Glutamatergic neuron (in vitro differentiated cells): ENCODE measurements at regions not wholly inside any gene's neighbourhood (a gene's known extent, or its start where the extent isn't known, plus 50 kb on each side); places are given as distances from the start of the nearest gene placed in this dataset.

ENCODE experiments used
- DNase-seq: peaks from one replicate; pipeline ENCODE4 v3.0.0; 2022
- H3K27ac Mint-ChIP-seq: one replicate; pipeline ENCODE4 v1.8.0; 2020; ENCODE audit warnings: mild to moderate bottlenecking, mixed read lengths, inconsistent platforms; ENCODE audit not compliant: unreplicated experiment
- H3K27me3 Mint-ChIP-seq: one replicate; pipeline ENCODE4 v1.8.0; 2020; ENCODE audit warnings: mild to moderate bottlenecking, moderate library complexity, mixed read lengths, inconsistent platforms; ENCODE audit not compliant: unreplicated experiment
- H3K36me3 Mint-ChIP-seq: one replicate; pipeline ENCODE4 v1.8.0; 2020; ENCODE audit warnings: mild to moderate bottlenecking, mixed read lengths, inconsistent platforms; ENCODE audit not compliant: unreplicated experiment
- H3K4me1 Mint-ChIP-seq: one replicate; pipeline ENCODE4 v1.8.0; 2020; ENCODE audit warnings: mild to moderate bottlenecking, low read depth, mixed read lengths, inconsistent platforms; ENCODE audit not compliant: unreplicated experiment
- H3K4me3 Mint-ChIP-seq: one replicate; pipeline ENCODE4 v1.8.0; 2020; ENCODE audit warnings: mild to moderate bottlenecking, mixed read lengths, inconsistent platforms; ENCODE audit not compliant: unreplicated experiment
- H3K9me3 Mint-ChIP-seq: one replicate; pipeline ENCODE4 v1.8.0; 2020; ENCODE audit warnings: mild to moderate bottlenecking, moderate library complexity, mixed read lengths, inconsistent platforms; ENCODE audit not compliant: unreplicated experiment
- CTCF ChIP-seq: fragments of 200-600 bp; sonication (generic); IDR thresholded peaks from one replicate; pipeline ENCODE4 v1.5.0; 2021; ENCODE audit not compliant: partially characterized antibody, unreplicated experiment

- TF ChIP-seq CTCF = no peak
- Mint-ChIP-seq H3K9me3 (no peaks in the 10 kb centered on the region), H3K4me3 (no peak overlapping the region), H3K27ac (no peak overlapping the region), H3K4me1 (no peaks in the 10 kb centered on the region), H3K36me3 (peaks cover 3% of the 10 kb centered on the region), H3K27me3 (no peaks in the 10 kb centered on the region)
- DNase-seq = no peak
These were observed 371.2 kb upstream of the THBS1 start for GRCh38 chr15:39209548-39210211.

- DNase-seq = no peak
- no peaks in the 10 kb centered on the region for H3K9me3 Mint-ChIP-seq
- no peak overlapping the region for H3K4me3 Mint-ChIP-seq
- no peaks in the 10 kb centered on the region for H3K27me3 Mint-ChIP-seq
- no peak for TF ChIP-seq CTCF
- no peak overlapping the region for H3K27ac Mint-ChIP-seq
- H3K4me1 Mint-ChIP-seq = no peaks in the 10 kb centered on the region
- H3K36me3 Mint-ChIP-seq = peaks cover 3% of the 10 kb centered on the region
These were observed 369.5 kb upstream of the THBS1 start for GRCh38 chr15:39211108-39211979.

- Mint-ChIP-seq H3K36me3 (peaks cover 3% of the 10 kb centered on the region), H3K27me3 (no peaks in the 10 kb centered on the region), H3K4me1 (no peaks in the 10 kb centered on the region), H3K4me3 (no peak overlapping the region), H3K27ac (no peak overlapping the region), H3K9me3 (no peaks in the 10 kb centered on the region)
- no peak for DNase-seq
- no peak for TF ChIP-seq CTCF
These were observed 367.5 kb upstream of the THBS1 start for GRCh38 chr15:39213385-39213840.

GRCh38 chr15:39215015-39215414 lies 365.9 kb upstream of the THBS1 start:
- no peak overlapping the region for H3K4me3 Mint-ChIP-seq
- peaks cover 3% of the 10 kb centered on the region for H3K36me3 Mint-ChIP-seq
- no peak overlapping the region for H3K27ac Mint-ChIP-seq
- H3K27me3 Mint-ChIP-seq = no peaks in the 10 kb centered on the region
- no peaks in the 10 kb centered on the region for H3K9me3 Mint-ChIP-seq
- no peak for TF ChIP-seq CTCF
- no peak for DNase-seq
- H3K4me1 Mint-ChIP-seq = no peaks in the 10 kb centered on the region

GRCh38 chr15:39216816-39217215 lies 364.1 kb upstream of the THBS1 start:
- Mint-ChIP-seq H3K27ac (no peak overlapping the region), H3K4me1 (no peaks in the 10 kb centered on the region), H3K27me3 (no peaks in the 10 kb centered on the region), H3K9me3 (no peaks in the 10 kb centered on the region), H3K36me3 (peaks cover 3% of the 10 kb centered on the region), H3K4me3 (no peak overlapping the region)
- no peak for TF ChIP-seq CTCF
- DNase-seq = no peak
